H1 (cell line): ENCODE measurements at regions not wholly inside any gene's neighbourhood (a gene's known extent, or its start where the extent isn't known, plus 50 kb on each side); places are given as distances from the start of the nearest gene placed in this dataset.

Experiments used
- CTCF ChIA-PET: fragments of 300-600 bp; sonication (Branson Sonifier 250); formaldehyde crosslinking; loops from one replicate; lab custom pipeline; 2021; ENCODE audit not compliant: partially characterized antibody; lab: Charles Lee
- POLR2A ChIA-PET: fragments of 300-600 bp; sonication (Branson Sonifier 250); formaldehyde crosslinking; loops from one replicate; lab custom pipeline; 2021; ENCODE audit warnings: inconsistent platforms; ENCODE audit not compliant: partially characterized antibody; lab: Charles Lee
- DNase-seq, 2 experiments: peaks; one replicate each; pipeline versions ENCODE4 v3.0.0 to v3.0.0-alpha.2; 2010 to 2022; ENCODE audit warnings: low spot score in 2 of 2, low read depth in 1 of 2, mixed read lengths in 1 of 2
- FAIRE-seq: peaks from 2 replicates; lab custom pipeline; 2011; peaks lifted over from hg19 to GRCh38; lab: Jason Lieb, UNC
- H2AFZ ChIP-seq: 2 replicates; pipeline ENCODE4 v1.8.1; 2012; ENCODE audit warnings: low read length, inconsistent platforms
- H2AK5ac ChIP-seq: 2 replicates; pipeline ENCODE4 v1.6.1; 2013; ENCODE audit warnings: low read depth, low read length
- H2BK120ac ChIP-seq: replicated peaks from 2 replicates; pipeline ENCODE3; 2013; ENCODE audit warnings: low read depth, low read length, inconsistent platforms
- H2BK12ac ChIP-seq: 2 replicates; pipeline ENCODE4 v1.6.1; 2013; ENCODE audit warnings: low read depth, low read length
- H2BK15ac ChIP-seq: 2 replicates; pipeline ENCODE4 v1.6.1; 2013; ENCODE audit warnings: low read length
- H2BK20ac ChIP-seq: 2 replicates; pipeline ENCODE4 v1.6.1; 2013; ENCODE audit warnings: low read length
- H2BK5ac ChIP-seq: 2 replicates; pipeline ENCODE4 v1.6.1; 2013; ENCODE audit warnings: low read depth, low read length
- H3K14ac ChIP-seq: 2 replicates; pipeline ENCODE4 v1.6.1; 2013; ENCODE audit warnings: inconsistent platforms; ENCODE audit not compliant: insufficient read length
- H3K18ac ChIP-seq: 2 replicates; pipeline ENCODE4 v1.6.1; 2013; ENCODE audit warnings: low read length; ENCODE audit errors: extremely low read depth
- H3K23ac ChIP-seq: 2 replicates; pipeline ENCODE4 v1.6.1; 2013; ENCODE audit warnings: inconsistent platforms; ENCODE audit not compliant: insufficient read length
- H3K23me2 ChIP-seq: 2 replicates; pipeline ENCODE4 v1.6.1; 2013; ENCODE audit warnings: low read depth, low read length
- H3K27ac ChIP-seq: 2 replicates; pipeline ENCODE4 v1.6.1; 2011; ENCODE audit warnings: low read depth, low read length, inconsistent platforms
- H3K27me3 ChIP-seq, 4 experiments: replicated peaks in 1 of 4; 1 replicate in 1 of 4; 2 replicates in 3 of 4; pipeline versions ENCODE4 v1.6.1 to v1.8.1; 2011 to 2013; ENCODE audit warnings: low read length in 3 of 4, mild to moderate bottlenecking in 3 of 4, inconsistent platforms in 2 of 4, mixed read lengths in 2 of 4, moderate library complexity in 1 of 4; ENCODE audit not compliant: control insufficient read depth in 3 of 4, insufficient read depth in 3 of 4; ENCODE audit errors: extremely low read depth in 1 of 4
- H3K36me3 ChIP-seq, 4 experiments: 2 replicates each; pipeline versions ENCODE4 v1.6.1 to v1.8.1; 2011 to 2013; ENCODE audit warnings: mild to moderate bottlenecking in 4 of 4, low read length in 3 of 4, moderate library complexity in 2 of 4, control low read depth in 1 of 4, inconsistent platforms in 1 of 4; ENCODE audit not compliant: insufficient read depth in 4 of 4, control insufficient read depth in 2 of 4
- H3K4ac ChIP-seq: replicated peaks from 2 replicates; pipeline ENCODE3; 2013; ENCODE audit warnings: low read length, low read depth, mixed read lengths, inconsistent platforms; ENCODE audit not compliant: insufficient read length
- H3K4me1 ChIP-seq, 4 experiments: replicated peaks in 1 of 4; 1 replicate in 1 of 4; 2 replicates in 3 of 4; pipeline versions ENCODE4 v1.6.1 to v1.8.1; 2011 to 2013; ENCODE audit warnings: low read length in 3 of 4, inconsistent platforms in 2 of 4, mixed read lengths in 1 of 4; ENCODE audit not compliant: insufficient read depth in 4 of 4, control insufficient read depth in 3 of 4
- H3K4me2 ChIP-seq, 2 experiments: 2 replicates each; pipeline versions ENCODE4 v1.6.1 to v1.8.1; 2011 to 2013; ENCODE audit warnings: low read depth in 2 of 2, low read length in 2 of 2, control low read depth in 1 of 2, inconsistent platforms in 1 of 2, mild to moderate bottlenecking in 1 of 2; ENCODE audit not compliant: insufficient read depth in 1 of 2
- H3K4me3 ChIP-seq, 4 experiments: fragments of 200-600, 300-600 bp in 1 of 4; sonication (generic), shearing (Covaris generic), sonication (Bioruptor Twin) in 1 of 4; 2 replicates each; pipeline versions ENCODE4 v1.5.1 to v1.8.1; 2011 to 2016; ENCODE audit warnings: low read length in 4 of 4, low read depth in 3 of 4, control low read depth in 2 of 4, inconsistent platforms in 2 of 4, mild to moderate bottlenecking in 2 of 4, mixed read lengths in 1 of 4, moderate library complexity in 1 of 4; ENCODE audit not compliant: insufficient read depth in 2 of 4; ENCODE audit errors: extremely low read depth in 1 of 4
- H3K56ac ChIP-seq: replicated peaks from 2 replicates; pipeline ENCODE3; 2013; ENCODE audit warnings: low read depth, mild to moderate bottlenecking, mixed read lengths, low read length, inconsistent platforms; ENCODE audit not compliant: insufficient read length
- H3K79me1 ChIP-seq: 2 replicates; pipeline ENCODE4 v1.6.1; 2013; ENCODE audit warnings: low read depth, low read length, control low read depth
- H3K79me2 ChIP-seq, 2 experiments: 2 replicates each; pipeline versions ENCODE4 v1.6.1 to v1.8.1; 2012 to 2013; ENCODE audit warnings: low read length in 2 of 2, mild to moderate bottlenecking in 2 of 2, inconsistent platforms in 1 of 2; ENCODE audit not compliant: insufficient read depth in 2 of 2, control insufficient read depth in 1 of 2
- H3K9ac ChIP-seq, 4 experiments: replicated peaks in 1 of 4; 1 replicate in 1 of 4; 2 replicates in 3 of 4; pipeline versions ENCODE4 v1.6.1 to v1.8.1; 2011 to 2013; ENCODE audit warnings: low read depth in 3 of 4, low read length in 3 of 4, control low read depth in 2 of 4, mild to moderate bottlenecking in 2 of 4, moderate library complexity in 2 of 4, inconsistent platforms in 1 of 4; ENCODE audit errors: extremely low read depth in 1 of 4
- H3K9me3 ChIP-seq, 2 experiments: 2 replicates each; pipeline versions ENCODE4 v1.6.1 to v1.8.1; 2012 to 2013; ENCODE audit warnings: mild to moderate bottlenecking in 2 of 2, moderate library complexity in 2 of 2, control low read depth in 1 of 2, inconsistent platforms in 1 of 2, low read depth in 1 of 2, low read length in 1 of 2, mixed read lengths in 1 of 2; ENCODE audit not compliant: insufficient read depth in 2 of 2
- H4K20me1 ChIP-seq, 2 experiments: replicated peaks in 1 of 2; 2 replicates each; pipeline versions ENCODE3 to v1.8.1; 2011 to 2013; ENCODE audit warnings: inconsistent platforms in 2 of 2, low read length in 2 of 2, mild to moderate bottlenecking in 1 of 2; ENCODE audit not compliant: insufficient read depth in 2 of 2, control insufficient read depth in 1 of 2
- H4K5ac ChIP-seq: 2 replicates; pipeline ENCODE4 v1.6.1; 2013; ENCODE audit warnings: low read length, low read depth, mixed read lengths, inconsistent platforms; ENCODE audit not compliant: insufficient read length
- H4K8ac ChIP-seq: 2 replicates; pipeline ENCODE4 v1.8.0; 2013; ENCODE audit warnings: mild to moderate bottlenecking, moderate library complexity, low read length, inconsistent platforms; ENCODE audit not compliant: insufficient read depth; ENCODE audit errors: extremely low read depth
- H4K91ac ChIP-seq: replicated peaks from 2 replicates; pipeline ENCODE3; 2013; ENCODE audit warnings: low read length, mixed read lengths, inconsistent platforms; ENCODE audit not compliant: insufficient read length
- JUN ChIP-seq: IDR thresholded peaks from 2 replicates; pipeline ENCODE4 v1.6.1; 2011; ENCODE audit warnings: low read depth, mild to moderate bottlenecking, improper control_type of control experiment, low read length
- KDM1A ChIP-seq: fragments of 200-600, 300-600 bp; sonication (generic); IDR thresholded peaks from 2 replicates; pipeline ENCODE4 v1.7.1; 2016; ENCODE audit warnings: mild to moderate bottlenecking, low read length, borderline replicate concordance
- WGBS, 2 experiments: shearing (Covaris generic) in 1 of 2; methylation state at CpG; one replicate each; pipeline versions ENCODE4 v1.1.6 to v1.1.7; 2013 to 2015; ENCODE audit warnings: low lambda C conversion rate in 2 of 2, mixed read lengths in 2 of 2, inconsistent platforms in 1 of 2, low coverage in 1 of 2, missing lambda C conversion rate in 1 of 2; ENCODE audit not compliant: insufficient replicate concordance in 2 of 2, insufficient coverage in 1 of 2, insufficient read length in 1 of 2; ENCODE audit errors: extremely low coverage in 1 of 2, missing lambda C conversion rate in 1 of 2; 5-methylcytosine and 5-hydroxymethylcytosine counted together

DNA sequence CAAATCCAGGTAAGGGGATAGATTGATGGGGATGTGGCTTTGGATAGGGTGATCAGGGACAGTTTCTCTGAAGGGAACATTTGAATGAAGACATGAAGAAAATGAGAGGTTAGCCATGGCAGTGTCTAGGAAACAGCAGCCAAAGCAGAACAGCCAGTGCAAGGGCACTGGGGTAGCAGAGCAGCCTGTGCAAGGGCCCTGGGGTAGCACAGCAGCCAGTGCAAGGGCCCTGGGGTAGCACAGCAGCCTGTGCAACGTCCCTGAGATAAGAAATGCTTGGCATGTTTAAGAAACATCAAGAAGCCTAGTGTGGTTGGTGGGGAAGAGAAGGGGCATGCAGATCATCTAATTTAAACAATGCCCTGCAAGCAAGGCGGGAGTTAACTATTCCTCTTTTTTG lies 128.5 kb downstream of the IRX5 start:
- POLR2A ChIA-PET = no interaction called here

More for the DNA sequence above, 128.5 kb downstream of the IRX5 start:
- no peak overlapping the region for H3K9ac ChIP-seq
- no peak overlapping the region for H3K27ac ChIP-seq
- peaks cover 0 to 4% of the 10 kb centered on the region in 2 experiments for H4K20me1 ChIP-seq
- H3K14ac ChIP-seq = no peak overlapping the region
- no peak overlapping the region for H3K4me3 ChIP-seq
- no peak overlapping the region for H2BK120ac ChIP-seq
- no peaks in the 10 kb centered on the region for H3K36me3 ChIP-seq
- H4K8ac ChIP-seq = no peak overlapping the region
- no peaks in the 10 kb centered on the region for H3K79me2 ChIP-seq
- H2BK5ac ChIP-seq = no peak overlapping the region
- H2BK15ac ChIP-seq = no peak overlapping the region
- H3K18ac ChIP-seq = no peak overlapping the region; the same call in 1 of the 2 replicates
- TF ChIP-seq JUN (no peak), KDM1A (peak; percentile 66; the same call in 1 of the 2 replicates)
- H3K27me3 ChIP-seq = peaks cover 16 to 34% (median 30%) of the 10 kb centered on the region in 4 experiments
- H3K79me1 ChIP-seq = no peaks in the 10 kb centered on the region
- H3K9me3 ChIP-seq = no peaks in the 10 kb centered on the region; a peak in 1 of 4 replicates
- H3K4me1 ChIP-seq = peaks cover 0 to 7% (median 3%) of the 10 kb centered on the region in 4 experiments; a peak in 5 of 7 replicates
- H4K91ac ChIP-seq = no peak overlapping the region
- DNase-seq (no peak), FAIRE-seq (no peak)
- no peak overlapping the region for H3K4ac ChIP-seq
- H3K23me2 ChIP-seq = peaks cover 7% of the 10 kb centered on the region
- 50% methylated on average over 2 of the region's 2 CpGs; no CpG with 5 or more reads in 1 of the 2 experiments for WGBS, 2 experiments
- no peak overlapping the region for H3K4me2 ChIP-seq
- H2BK20ac ChIP-seq = no peak overlapping the region
- no peak overlapping the region for H4K5ac ChIP-seq
- H3K56ac ChIP-seq = no peak overlapping the region
- no peak overlapping the region for H2BK12ac ChIP-seq
- CTCF ChIA-PET = no interaction called here
- H2AK5ac ChIP-seq = no peak overlapping the region
- no peak overlapping the region for H2AFZ ChIP-seq
- H3K23ac ChIP-seq = no peak overlapping the region
